Epithelial cell of proximal tubule (primary cell): ENCODE measurements at regions not wholly inside any gene's neighbourhood (a gene's known extent, or its start where the extent isn't known, plus 50 kb on each side); places are given as distances from the start of the nearest gene placed in this dataset.

ENCODE experiments used
- DNase-seq: peaks from one replicate; pipeline ENCODE4 v3.0.0-alpha.2; 2011; ENCODE audit warnings: low read depth
- H3K4me3 ChIP-seq: 2 replicates; pipeline ENCODE4 v1.5.1; 2011; ENCODE audit warnings: low read depth, mild to moderate bottlenecking, low read length
- TF ChIP-seq, protein P1 (sequence below): conservative IDR thresholded peaks from 2 replicates; pipeline ENCODE4 v1.5.1; 2012; ENCODE audit warnings: low read depth, mild to moderate bottlenecking, low read length

DNA sequence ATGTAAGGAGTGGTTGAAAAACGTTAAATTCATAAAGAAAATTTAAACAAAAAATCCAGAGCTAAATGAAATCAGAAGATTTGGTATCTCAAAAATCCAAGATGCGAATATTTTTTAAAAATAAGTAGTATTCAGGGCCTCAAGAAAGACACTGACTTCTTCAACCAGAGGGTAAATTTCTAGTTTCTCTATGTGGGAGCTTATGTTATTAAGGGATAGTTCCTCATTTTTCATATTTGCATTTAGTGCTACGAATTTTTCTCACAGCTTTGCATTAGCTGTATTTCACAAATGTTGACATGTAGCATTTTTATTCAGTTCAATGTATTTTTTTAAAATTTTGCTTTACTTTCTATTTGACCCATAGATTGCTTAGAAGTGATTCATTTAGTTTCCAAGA lies 454.7 kb downstream of the CBLN2 start:
- DNase-seq: no peak
- TF ChIP-seq, protein P1, sequence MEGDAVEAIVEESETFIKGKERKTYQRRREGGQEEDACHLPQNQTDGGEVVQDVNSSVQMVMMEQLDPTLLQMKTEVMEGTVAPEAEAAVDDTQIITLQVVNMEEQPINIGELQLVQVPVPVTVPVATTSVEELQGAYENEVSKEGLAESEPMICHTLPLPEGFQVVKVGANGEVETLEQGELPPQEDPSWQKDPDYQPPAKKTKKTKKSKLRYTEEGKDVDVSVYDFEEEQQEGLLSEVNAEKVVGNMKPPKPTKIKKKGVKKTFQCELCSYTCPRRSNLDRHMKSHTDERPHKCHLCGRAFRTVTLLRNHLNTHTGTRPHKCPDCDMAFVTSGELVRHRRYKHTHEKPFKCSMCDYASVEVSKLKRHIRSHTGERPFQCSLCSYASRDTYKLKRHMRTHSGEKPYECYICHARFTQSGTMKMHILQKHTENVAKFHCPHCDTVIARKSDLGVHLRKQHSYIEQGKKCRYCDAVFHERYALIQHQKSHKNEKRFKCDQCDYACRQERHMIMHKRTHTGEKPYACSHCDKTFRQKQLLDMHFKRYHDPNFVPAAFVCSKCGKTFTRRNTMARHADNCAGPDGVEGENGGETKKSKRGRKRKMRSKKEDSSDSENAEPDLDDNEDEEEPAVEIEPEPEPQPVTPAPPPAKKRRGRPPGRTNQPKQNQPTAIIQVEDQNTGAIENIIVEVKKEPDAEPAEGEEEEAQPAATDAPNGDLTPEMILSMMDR: no peak
- no peak overlapping the region for H3K4me3 ChIP-seq

DNA sequence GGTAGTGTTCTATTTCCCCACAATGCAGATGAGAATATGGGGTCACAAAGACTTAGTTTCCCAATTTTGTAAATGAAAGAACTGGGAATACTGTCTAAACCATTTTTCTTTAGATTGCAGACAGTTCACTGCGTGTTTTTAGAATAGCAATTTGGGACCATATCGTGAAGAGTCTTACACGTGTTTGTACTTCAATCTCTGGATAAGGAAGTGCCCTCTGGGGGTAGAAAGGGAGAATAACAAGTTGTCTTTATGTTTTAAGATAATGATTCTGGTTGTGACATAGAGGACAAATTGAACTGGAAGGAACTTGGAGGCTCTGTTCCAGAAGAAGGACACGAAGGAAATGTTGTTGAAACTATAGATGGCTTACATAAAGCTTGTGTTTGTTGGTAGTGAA lies 457.7 kb downstream of the CBLN2 start:
- no peak overlapping the region for H3K4me3 ChIP-seq
- no peak for DNase-seq
- TF ChIP-seq, protein P1: peak; percentile 65

DNA sequence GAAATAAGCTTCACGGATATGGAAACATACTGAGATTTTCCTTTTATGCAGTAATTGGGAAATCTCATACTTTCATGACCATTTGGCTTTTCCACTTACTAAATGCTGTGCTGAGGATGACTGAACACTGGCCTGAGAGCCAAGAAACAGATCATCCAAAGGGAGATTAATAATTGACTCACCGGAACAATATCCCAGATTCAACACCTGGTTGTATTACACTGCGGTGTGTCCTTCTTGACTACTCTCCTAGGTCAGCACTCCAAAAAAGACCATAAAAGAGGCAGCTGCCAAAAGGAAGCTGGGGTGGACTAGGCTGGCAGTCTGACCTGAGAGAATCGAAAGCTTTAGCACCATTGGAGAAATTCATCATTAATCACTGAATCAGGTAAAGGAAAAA lies 469.1 kb downstream of the CBLN2 start:
- TF ChIP-seq, protein P1: no peak
- peak; percentile 56 for DNase-seq

GRCh38 chr18:72063001-72063400 lies 481.1 kb downstream of the CBLN2 start:
- TF ChIP-seq, protein P1: no peak
- no peak overlapping the region for H3K4me3 ChIP-seq
- no peak for DNase-seq

More for the DNA sequence above, 469.1 kb downstream of the CBLN2 start:
- no peak overlapping the region for H3K4me3 ChIP-seq

DNA sequence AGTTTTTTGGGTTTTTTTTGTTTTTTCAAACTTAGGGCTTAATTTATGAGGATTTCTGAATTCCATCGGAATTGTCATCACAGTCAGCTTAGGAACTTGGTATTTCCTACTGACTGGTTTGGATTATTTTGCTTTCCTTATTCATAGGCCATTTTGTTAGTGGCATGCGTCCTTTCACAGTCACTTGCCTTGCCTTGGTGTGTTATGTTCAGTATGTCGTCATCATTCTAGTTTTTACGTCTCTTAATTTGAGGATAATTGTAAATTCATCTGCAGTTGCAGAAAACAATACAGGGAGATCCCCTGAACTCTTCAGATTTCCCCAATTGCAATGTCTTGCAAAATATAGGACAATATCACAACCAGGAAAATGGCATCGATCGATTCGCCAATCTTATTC lies 485.3 kb downstream of the CBLN2 start:
- TF ChIP-seq, protein P1: no peak
- no peak overlapping the region for H3K4me3 ChIP-seq
- DNase-seq: no peak

- no peak overlapping the region for H3K4me3 ChIP-seq
- TF ChIP-seq, protein P1: no peak
- DNase-seq: no peak
These were observed 488.0 kb downstream of the CBLN2 start for GRCh38 chr18:72056171-72056570.

GRCh38 chr18:72041313-72042032 lies 502.7 kb downstream of the CBLN2 start:
- no peak for DNase-seq
- H3K4me3 ChIP-seq: no peak overlapping the region
- TF ChIP-seq, protein P1: peak; percentile 25
